Esophagus muscularis mucosa (tissue), 4 donors: ENCODE measurements at regions not wholly inside any gene's neighbourhood (a gene's known extent, or its start where the extent isn't known, plus 50 kb on each side); places are given as distances from the start of the nearest gene placed in this dataset.

Experiments
- DNase-seq: peaks from one replicate; pipeline ENCODE4 v3.0.0-alpha.2; 2017; ENCODE audit errors: extremely low spot score
- H3K27ac ChIP-seq, 4 donors: fragments of 200-600 bp; sonication (generic); replicated peaks in 1 of 4; 1 replicate in 3 of 4; 2 replicates in 1 of 4; pipeline ENCODE4 v1.5.1; 2016 to 2019; ENCODE audit warnings: mild to moderate bottlenecking in 1 of 4
- H3K27me3 ChIP-seq, 4 donors: fragments of 200-600 bp; sonication (generic); one replicate each; pipeline versions ENCODE4 v1.5.1 to v1.6.0; 2016 to 2019
- H3K36me3 ChIP-seq, 4 donors: fragments of 200-600 bp; sonication (generic); one replicate each; pipeline ENCODE4 v1.5.1; 2016 to 2019
- H3K4me1 ChIP-seq, 4 donors: fragments of 200-600 bp; sonication (generic); one replicate each; pipeline ENCODE4 v1.5.1; 2016 to 2019
- H3K4me3 ChIP-seq, 4 donors: fragments of 200-600 bp; sonication (generic); 1 replicate in 2 of 4; 2 replicates in 2 of 4; pipeline ENCODE4 v1.5.1; 2016 to 2019; ENCODE audit warnings: mild to moderate bottlenecking in 4 of 4, moderate library complexity in 1 of 4
- H3K9me3 ChIP-seq, 4 donors: fragments of 200-600 bp; sonication (generic); 1 replicate in 3 of 4; 2 replicates in 1 of 4; pipeline ENCODE4 v1.5.1; 2016 to 2019
- CTCF ChIP-seq, 3 experiments: fragments of 200-600 bp in 2 of 3; fragments of 450-650 bp in 1 of 3; sonication (generic) in 2 of 3; IDR thresholded peaks; one replicate each; pipeline ENCODE4 v1.5.1; 2017 to 2019; ENCODE audit warnings: antibody characterized with exemption in 3 of 3, mild to moderate bottlenecking in 2 of 3, moderate library complexity in 1 of 3
- EP300 ChIP-seq: sonication (generic); formaldehyde crosslinking; IDR thresholded peaks from one replicate; pipeline ENCODE4 v1.6.1; 2017; ENCODE audit warnings: antibody characterized with exemption
- POLR2A ChIP-seq: fragments of 450-650 bp; IDR thresholded peaks from one replicate; pipeline ENCODE4 v1.6.1; 2017; ENCODE audit warnings: antibody characterized with exemption, moderate library complexity, mild to moderate bottlenecking, low read depth
- POLR2AphosphoS5 ChIP-seq, 2 donors: sonication (generic); formaldehyde crosslinking; IDR thresholded peaks; one replicate each; pipeline ENCODE4 v1.6.1; 2017; ENCODE audit warnings: antibody characterized with exemption in 2 of 2
- WGBS: methylation state at CpG from one replicate; pipeline ENCODE4 v1.1.5; 2018; 5-methylcytosine and 5-hydroxymethylcytosine counted together
- intact Hi-C: fragments of 100-400 bp; cut with DNase I; formaldehyde crosslinking; loops from one replicate; pipeline ENCODE4 v1.15.1; 2023

GRCh38 chr20:24804481-24805206 is 144.4 kb upstream of the CST7 start:
- peaks cover 0 to 15% (median 0%) of the 10 kb centered on the region in 4 donors for H3K27me3 ChIP-seq
- no peak for DNase-seq
- no peak overlapping the region for H3K27ac ChIP-seq
- H3K4me1 ChIP-seq = no peaks in the 10 kb centered on the region
- WGBS = 90% methylated on average over 14 of the region's 16 CpGs
- intact Hi-C loops = no loop called here
- no peaks in the 10 kb centered on the region for H3K36me3 ChIP-seq
- no peak for TF ChIP-seq EP300
- TF ChIP-seq POLR2A = no peak
- TF ChIP-seq POLR2AphosphoS5 (IDR thresholded peaks at IDR 0.05) = no peak
- TF ChIP-seq CTCF (IDR thresholded peaks at IDR 0.05) = no peak
- H3K9me3 ChIP-seq = no peaks in the 10 kb centered on the region
- no peak overlapping the region for H3K4me3 ChIP-seq

GRCh38 chr20:24805456-24806238 is 143.4 kb upstream of the CST7 start:
- no peaks in the 10 kb centered on the region for H3K36me3 ChIP-seq
- H3K27me3 ChIP-seq = peaks cover 0 to 17% (median 0%) of the 10 kb centered on the region in 4 donors
- H3K4me3 ChIP-seq = no peak overlapping the region
- no peak for DNase-seq
- no peaks in the 10 kb centered on the region for H3K4me1 ChIP-seq
- intact Hi-C loops = no loop called here
- H3K27ac ChIP-seq = no peak overlapping the region
- 88% methylated on average over 7 of the region's 11 CpGs for WGBS
- no peak for TF ChIP-seq CTCF (IDR thresholded peaks at IDR 0.05)
- no peak for TF ChIP-seq EP300
- TF ChIP-seq POLR2A = no peak
- TF ChIP-seq POLR2AphosphoS5 (IDR thresholded peaks at IDR 0.05) = no peak
- H3K9me3 ChIP-seq = no peaks in the 10 kb centered on the region

- no peak for DNase-seq
- Histone ChIP-seq H3K27me3 (peaks cover 0 to 28% (median 0%) of the 10 kb centered on the region in 4 donors), H3K4me3 (no peak overlapping the region), H3K4me1 (no peaks in the 10 kb centered on the region), H3K27ac (no peak overlapping the region), H3K36me3 (no peaks in the 10 kb centered on the region), H3K9me3 (no peaks in the 10 kb centered on the region)
- intact Hi-C loops = no loop called here
- WGBS = 74% methylated on average over 15 of the region's 16 CpGs
- no peak for TF ChIP-seq EP300
- no peak for TF ChIP-seq POLR2A
- TF ChIP-seq POLR2AphosphoS5 (IDR thresholded peaks at IDR 0.05) = no peak
- TF ChIP-seq CTCF (IDR thresholded peaks at IDR 0.05) = no peak
Observed at GRCh38 chr20:24806705-24807676, 142.1 kb upstream of the CST7 start.

GRCh38 chr20:24808616-24809015 is 140.5 kb upstream of the CST7 start:
- TF ChIP-seq EP300 (no peak), POLR2A (no peak)
- no peak for DNase-seq
- intact Hi-C loops = no loop called here

More at GRCh38 chr20:24808616-24809015, 140.5 kb upstream of the CST7 start:
- Histone ChIP-seq H3K36me3 (no peaks in the 10 kb centered on the region), H3K9me3 (no peaks in the 10 kb centered on the region), H3K27me3 (peaks cover 0 to 23% (median 0%) of the 10 kb centered on the region in 4 donors), H3K4me3 (no peak overlapping the region), H3K4me1 (no peaks in the 10 kb centered on the region), H3K27ac (no peak overlapping the region)
- 85% methylated on average over 10 of the region's 10 CpGs for WGBS
